Nephron (organoid): ENCODE measurements at regions not wholly inside any gene's neighbourhood (a gene's known extent, or its start where the extent isn't known, plus 50 kb on each side); places are given as distances from the start of the nearest gene placed in this dataset.
A peak's percentile ranks its signal among the peaks of the same experiment; 100 is the strongest.

Experiments
- H3K27ac Mint-ChIP-seq, 3 experiments: 2 replicates each; pipeline ENCODE4 v1.8.0; 2020; ENCODE audit warnings: mixed read lengths in 3 of 3, mild to moderate bottlenecking in 2 of 3, moderate library complexity in 1 of 3
- H3K27me3 Mint-ChIP-seq: 2 replicates; pipeline ENCODE4 v1.8.0; 2021; ENCODE audit warnings: low read depth, mild to moderate bottlenecking, moderate library complexity, mixed read lengths
- H3K36me3 Mint-ChIP-seq: 2 replicates; pipeline ENCODE4 v1.8.0; 2020; ENCODE audit warnings: low read depth, mixed read lengths
- H3K4me1 Mint-ChIP-seq: 2 replicates; pipeline ENCODE4 v1.8.0; 2020; ENCODE audit warnings: mixed read lengths
- H3K4me3 Mint-ChIP-seq, 3 experiments: 2 replicates each; pipeline ENCODE4 v1.8.0; 2020; ENCODE audit warnings: mild to moderate bottlenecking in 3 of 3, mixed read lengths in 3 of 3, moderate library complexity in 2 of 3
- H3K9me3 Mint-ChIP-seq: 2 replicates; pipeline ENCODE4 v1.8.0; 2020; ENCODE audit warnings: mixed read lengths
- CTCF ChIP-seq, 3 experiments: fragments of 200-600 bp; sonication (generic); IDR thresholded peaks; one replicate each; pipeline ENCODE4 v1.5.0; 2021; ENCODE audit warnings: antibody characterized with exemption in 3 of 3; ENCODE audit not compliant: unreplicated experiment in 3 of 3

- Mint-ChIP-seq H3K36me3 (no peaks in the 10 kb centered on the region), H3K27ac (no peak overlapping the region), H3K4me3 (no peak overlapping the region), H3K9me3 (peaks cover 3% of the 10 kb centered on the region), H3K4me1 (no peaks in the 10 kb centered on the region), H3K27me3 (no peaks in the 10 kb centered on the region)
- TF ChIP-seq CTCF (IDR thresholded peaks at IDR 0.05; ENCODE audit: unreplicated experiment in 3 of 3) = no peak
Measured at GRCh38 chr9:103364753-103365152, 369.6 kb downstream of the CYLC2 start.

GRCh38 chr9:103371152-103371551 is 376.0 kb downstream of the CYLC2 start:
- no peaks in the 10 kb centered on the region for H3K9me3 Mint-ChIP-seq
- H3K4me1 Mint-ChIP-seq = no peaks in the 10 kb centered on the region
- H3K36me3 Mint-ChIP-seq = no peaks in the 10 kb centered on the region
- TF ChIP-seq CTCF (IDR thresholded peaks at IDR 0.05; ENCODE audit: unreplicated experiment in 3 of 3) = no peak
- H3K27me3 Mint-ChIP-seq = no peaks in the 10 kb centered on the region
- H3K27ac Mint-ChIP-seq = no peak overlapping the region
- H3K4me3 Mint-ChIP-seq = no peak overlapping the region

- Mint-ChIP-seq H3K27me3 (no peaks in the 10 kb centered on the region), H3K27ac (no peak overlapping the region), H3K36me3 (no peaks in the 10 kb centered on the region), H3K4me3 (no peak overlapping the region), H3K4me1 (no peaks in the 10 kb centered on the region), H3K9me3 (no peaks in the 10 kb centered on the region)
- no peak for TF ChIP-seq CTCF (IDR thresholded peaks at IDR 0.05; ENCODE audit: unreplicated experiment in 3 of 3)
Measured at GRCh38 chr9:103372828-103373227, 377.7 kb downstream of the CYLC2 start.

- Mint-ChIP-seq H3K27me3 (no peaks in the 10 kb centered on the region), H3K36me3 (no peaks in the 10 kb centered on the region), H3K4me1 (no peaks in the 10 kb centered on the region), H3K4me3 (no peak overlapping the region), H3K9me3 (peaks cover 6% of the 10 kb centered on the region), H3K27ac (no peak overlapping the region)
- TF ChIP-seq CTCF (IDR thresholded peaks at IDR 0.05; ENCODE audit: unreplicated experiment in 3 of 3) = no peak
Measured at GRCh38 chr9:103377667-103378066, 382.5 kb downstream of the CYLC2 start.

DNA sequence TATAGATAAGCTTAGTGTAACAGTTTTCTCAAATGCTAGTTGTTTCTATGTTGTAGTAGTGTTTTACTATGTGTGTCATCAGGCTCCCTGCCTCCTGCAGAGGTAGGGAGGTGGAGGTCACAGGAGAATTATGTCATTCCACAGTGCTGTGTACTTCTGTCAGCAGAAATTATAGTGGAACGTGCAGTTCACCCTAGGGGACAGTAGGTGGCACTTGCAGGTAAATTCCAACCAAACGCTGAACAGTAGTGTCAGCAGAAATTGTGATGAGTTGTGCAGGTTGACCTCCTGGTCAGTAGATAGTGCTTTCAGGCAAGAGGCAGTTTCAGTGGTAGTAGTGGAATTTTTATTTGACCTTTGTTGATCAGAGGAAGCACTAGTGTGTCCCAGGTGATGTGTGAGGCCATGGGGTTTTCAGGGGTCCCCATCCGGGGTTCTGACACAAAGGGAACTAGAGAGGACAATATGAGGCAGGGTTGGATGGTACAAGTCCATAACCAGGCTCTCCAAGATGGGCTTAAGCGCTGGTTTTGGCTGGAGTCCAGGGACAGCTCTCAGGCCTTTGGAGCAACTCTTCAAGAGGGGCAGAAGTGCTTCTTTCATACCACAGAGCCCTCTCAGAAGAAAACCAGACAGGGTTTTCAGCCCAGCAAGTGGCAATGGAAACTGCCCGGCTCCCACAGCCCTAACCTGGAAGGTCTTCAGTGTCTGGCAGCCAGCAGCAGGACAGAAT is 402.9 kb downstream of the CYLC2 start:
- peaks cover 3% of the 10 kb centered on the region for H3K27me3 Mint-ChIP-seq
- no peaks in the 10 kb centered on the region for H3K4me1 Mint-ChIP-seq
- no peak overlapping the region for H3K4me3 Mint-ChIP-seq
- peaks cover 2% of the 10 kb centered on the region for H3K9me3 Mint-ChIP-seq
- H3K36me3 Mint-ChIP-seq = no peaks in the 10 kb centered on the region
- TF ChIP-seq CTCF (IDR thresholded peaks at IDR 0.05; ENCODE audit: unreplicated experiment in 3 of 3) = peak; percentile 63 to 70 (median 64)
- peak overlapping the region in 1 of 3 experiments; percentile 19 for H3K27ac Mint-ChIP-seq

DNA sequence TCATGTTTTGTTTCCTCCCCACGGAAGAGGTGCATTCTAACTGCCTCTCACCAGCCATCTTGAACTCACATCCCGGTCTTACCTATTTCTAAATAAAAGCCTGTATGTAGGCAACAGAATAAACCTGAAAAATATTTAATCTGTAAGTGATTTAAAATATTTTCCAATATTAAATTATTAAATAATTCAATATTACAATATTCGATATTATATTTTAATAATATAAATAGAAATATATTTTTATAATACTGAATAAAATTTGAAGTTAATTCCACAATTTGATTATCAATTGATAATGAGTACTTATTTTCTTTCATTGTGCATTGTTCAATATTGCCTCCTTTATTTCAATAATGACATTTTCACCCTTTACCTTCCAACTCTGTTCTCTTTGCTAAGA is 404.4 kb downstream of the CYLC2 start:
- no peak for TF ChIP-seq CTCF (IDR thresholded peaks at IDR 0.05; ENCODE audit: unreplicated experiment in 3 of 3)
- Mint-ChIP-seq H3K36me3 (no peaks in the 10 kb centered on the region), H3K27ac (no peak overlapping the region), H3K4me3 (no peak overlapping the region), H3K27me3 (peaks cover 3% of the 10 kb centered on the region), H3K9me3 (no peaks in the 10 kb centered on the region), H3K4me1 (no peaks in the 10 kb centered on the region)
